IMR-90 (cell line): ENCODE measurements at regions not wholly inside any gene's neighbourhood (a gene's known extent, or its start where the extent isn't known, plus 50 kb on each side); places are given as distances from the start of the nearest gene placed in this dataset.

Source experiments
- ATAC-seq: fragments of 200-7000 bp; cut with Tn5 transposase; 2 replicates; pipeline ENCODE4 v1.9.1; 2020; ENCODE audit warnings: low read depth, mild to moderate bottlenecking, moderate library complexity
- BruUV-seq: library from RNA; stranded (reverse); fragments of 400-500 nt; replicated peaks from 2 replicates; lab custom pipeline; 2021; lab: Mats Ljungman, UMichigan
- CTCF ChIA-PET: fragments of 300-600 bp; formaldehyde crosslinking; extraction: SDS; loops from one replicate; lab custom pipeline; 2021; ENCODE audit warnings: antibody characterized with exemption; lab: Yijun Ruan, JAX
- POLR2A ChIA-PET: fragments of 300-600 bp; sonication (Branson Sonifier 250); formaldehyde crosslinking; loops from one replicate; lab custom pipeline; 2022; ENCODE audit warnings: antibody characterized with exemption; ENCODE audit not compliant: unreplicated experiment; lab: Charles Lee
- DNase-seq: peaks from one replicate; pipeline ENCODE4 v3.0.0; 2013
- H2AFZ ChIP-seq: replicated peaks from 2 replicates; pipeline ENCODE3; 2013; ENCODE audit warnings: low read length, mild to moderate bottlenecking; ENCODE audit not compliant: poor library complexity
- H2AK5ac ChIP-seq: 2 replicates; pipeline ENCODE4 v1.6.1; 2013; ENCODE audit warnings: low read depth, low read length, inconsistent platforms
- H2AK9ac ChIP-seq: replicated peaks from 2 replicates; pipeline ENCODE3; 2013; ENCODE audit warnings: mild to moderate bottlenecking, low read depth, low read length, moderate library complexity; ENCODE audit not compliant: poor library complexity
- H2BK120ac ChIP-seq: 2 replicates; pipeline ENCODE4 v1.6.1; 2013; ENCODE audit warnings: low read depth, low read length, inconsistent platforms
- H2BK15ac ChIP-seq: 3 replicates; pipeline ENCODE4 v1.6.1; 2013; ENCODE audit warnings: low read depth, low read length, inconsistent platforms
- H2BK20ac ChIP-seq: 2 replicates; pipeline ENCODE4 v1.6.1; 2013; ENCODE audit warnings: low read depth, mild to moderate bottlenecking, inconsistent platforms, low read length, moderate library complexity
- H2BK5ac ChIP-seq: 2 replicates; pipeline ENCODE4 v1.6.1; 2013; ENCODE audit warnings: mild to moderate bottlenecking, low read depth, low read length, inconsistent platforms; ENCODE audit not compliant: poor library complexity, severe bottlenecking
- H3K14ac ChIP-seq: replicated peaks from 2 replicates; pipeline ENCODE4 v1.6.1; 2013; ENCODE audit warnings: low read depth, low read length, inconsistent platforms
- H3K18ac ChIP-seq: 2 replicates; pipeline ENCODE4 v1.6.1; 2013; ENCODE audit warnings: low read depth, low read length, control low read depth
- H3K23ac ChIP-seq: 2 replicates; pipeline ENCODE4 v1.6.1; 2013; ENCODE audit warnings: low read depth, low read length, inconsistent platforms
- H3K27ac ChIP-seq: 2 replicates; pipeline ENCODE4 v1.5.1; 2013; ENCODE audit warnings: mild to moderate bottlenecking, control low read depth, low read length; ENCODE audit not compliant: insufficient read depth
- H3K27me3 ChIP-seq: 2 replicates; pipeline ENCODE4 v1.6.1; 2013; ENCODE audit warnings: low read length; ENCODE audit not compliant: control insufficient read depth, insufficient read depth
- H3K36me3 ChIP-seq: 2 replicates; pipeline ENCODE4 v1.6.1; 2013; ENCODE audit warnings: low read length, mixed read lengths; ENCODE audit not compliant: control insufficient read depth, insufficient read depth
- H3K4ac ChIP-seq: 2 replicates; pipeline ENCODE4 v1.6.1; 2013; ENCODE audit warnings: low read depth, low read length, inconsistent platforms
- H3K4me1 ChIP-seq: 2 replicates; pipeline ENCODE4 v1.6.1; 2013; ENCODE audit warnings: low read length, mixed read lengths; ENCODE audit not compliant: control insufficient read depth, insufficient read depth
- H3K4me2 ChIP-seq: 2 replicates; pipeline ENCODE4 v1.6.1; 2013; ENCODE audit warnings: low read depth, mild to moderate bottlenecking, control low read depth, low read length, moderate library complexity
- H3K4me3 ChIP-seq: 2 replicates; pipeline ENCODE4 v1.5.1; 2013; ENCODE audit warnings: low read depth, mild to moderate bottlenecking, control low read depth, low read length, moderate library complexity; ENCODE audit not compliant: insufficient read depth
- H3K56ac ChIP-seq: 2 replicates; pipeline ENCODE4 v1.6.1; 2013; ENCODE audit warnings: low read length, inconsistent platforms; ENCODE audit not compliant: insufficient read depth; ENCODE audit errors: extremely low read depth
- H3K79me1 ChIP-seq, 2 experiments: 2 replicates each; pipeline ENCODE4 v1.6.1; 2013; ENCODE audit warnings: low read length in 2 of 2, inconsistent platforms in 1 of 2, low read depth in 1 of 2
- H3K9ac ChIP-seq: 2 replicates; pipeline ENCODE4 v1.6.1; 2013; ENCODE audit warnings: low read depth, low read length, control low read depth
- H3K9me1 ChIP-seq: 2 replicates; pipeline ENCODE4 v1.6.1; 2013; ENCODE audit warnings: low read length, inconsistent platforms; ENCODE audit not compliant: insufficient read depth
- H3K9me3 ChIP-seq: 2 replicates; pipeline ENCODE4 v1.6.1; 2013; ENCODE audit warnings: low read length; ENCODE audit not compliant: control insufficient read depth, insufficient read depth
- H4K20me1 ChIP-seq: 2 replicates; pipeline ENCODE4 v1.6.1; 2013; ENCODE audit warnings: low read length, inconsistent platforms; ENCODE audit not compliant: insufficient read depth
- H4K5ac ChIP-seq: 2 replicates; pipeline ENCODE4 v1.6.1; 2013; ENCODE audit warnings: mild to moderate bottlenecking, low read depth, low read length, control low read depth
- H4K8ac ChIP-seq, 2 experiments: 2 replicates each; pipeline ENCODE4 v1.6.1; 2013; ENCODE audit warnings: low read depth in 2 of 2, low read length in 2 of 2, control low read depth in 1 of 2, inconsistent platforms in 1 of 2
- H4K91ac ChIP-seq: 2 replicates; pipeline ENCODE4 v1.6.1; 2013; ENCODE audit warnings: low read depth, low read length, inconsistent platforms; ENCODE audit not compliant: insufficient read depth
- BHLHE40 ChIP-seq: fragments of 150-350 bp; IDR thresholded peaks from 2 replicates; pipeline ENCODE4 v1.6.1; 2016; ENCODE audit warnings: mild to moderate bottlenecking, low read depth, low read length
- CEBPB ChIP-seq: IDR thresholded peaks from 2 replicates; pipeline ENCODE4 v1.6.1; 2012; ENCODE audit warnings: low read depth, low read length, improper control_type of control experiment
- CHD1 ChIP-seq: IDR thresholded peaks from 2 replicates; pipeline ENCODE4 v1.6.1; 2012; ENCODE audit warnings: low read depth, low read length, improper control_type of control experiment
- MAZ ChIP-seq: IDR thresholded peaks from 2 replicates; pipeline ENCODE4 v1.6.1; 2012; ENCODE audit warnings: low read depth, mild to moderate bottlenecking, low read length, improper control_type of control experiment, moderate library complexity, borderline replicate concordance
- NFE2L2 ChIP-seq: fragments of 150-350 bp; IDR thresholded peaks from 2 replicates; pipeline ENCODE4 v1.6.1; 2016; ENCODE audit warnings: low read depth, mild to moderate bottlenecking, low read length
- POLR2A ChIP-seq: IDR thresholded peaks from 2 replicates; pipeline ENCODE4 v1.6.1; 2012; ENCODE audit warnings: mild to moderate bottlenecking, low read depth, low read length
- SMC3 ChIP-seq: fragments of 150-350 bp; IDR thresholded peaks from 2 replicates; pipeline ENCODE4 v1.6.1; 2016; ENCODE audit warnings: low read depth, mild to moderate bottlenecking, antibody characterized with exemption, low read length, moderate library complexity
- WGBS, 2 experiments: methylation state at CpG; one replicate each; pipeline versions ENCODE4 v1.1.5 to v1.1.7; 2013; ENCODE audit warnings: missing lambda C conversion rate in 2 of 2; ENCODE audit not compliant: insufficient read length in 1 of 2; ENCODE audit errors: extremely low coverage in 2 of 2; 5-methylcytosine and 5-hydroxymethylcytosine counted together
- dilution Hi-C: fragments of 300-500 bp; cut with HindIII; formaldehyde crosslinking; loops from one replicate; pipeline ENCODE4 v1.14.3; 2018; ENCODE audit warnings: low sequenced_read_pairs; ENCODE audit not compliant: unreplicated experiment
- in situ Hi-C: fragments of 300-500 bp; cut with MboI; formaldehyde crosslinking; loops from 3 replicates; pipeline ENCODE4 v1.14.3; 2019; ENCODE audit warnings: low sequenced_read_pairs, inconsistent platforms, mixed read lengths
- intact Hi-C: fragments of 100-400 bp; cut with micrococcal nuclease; formaldehyde crosslinking; loops from 2 replicates; pipeline ENCODE4 v1.10.0; 2022
- TF ChIP-seq, protein P1 (sequence below): fragments of 150-350 bp; IDR thresholded peaks from 2 replicates; pipeline ENCODE4 v1.6.1; 2017; ENCODE audit warnings: mild to moderate bottlenecking, antibody characterized with exemption, low read length, low read depth
- TF ChIP-seq, protein P2 (sequence below): conservative IDR thresholded peaks from 2 replicates; pipeline ENCODE4 v1.5.1; 2012; ENCODE audit warnings: mild to moderate bottlenecking, low read depth, low read length, improper control_type of control experiment

DNA sequence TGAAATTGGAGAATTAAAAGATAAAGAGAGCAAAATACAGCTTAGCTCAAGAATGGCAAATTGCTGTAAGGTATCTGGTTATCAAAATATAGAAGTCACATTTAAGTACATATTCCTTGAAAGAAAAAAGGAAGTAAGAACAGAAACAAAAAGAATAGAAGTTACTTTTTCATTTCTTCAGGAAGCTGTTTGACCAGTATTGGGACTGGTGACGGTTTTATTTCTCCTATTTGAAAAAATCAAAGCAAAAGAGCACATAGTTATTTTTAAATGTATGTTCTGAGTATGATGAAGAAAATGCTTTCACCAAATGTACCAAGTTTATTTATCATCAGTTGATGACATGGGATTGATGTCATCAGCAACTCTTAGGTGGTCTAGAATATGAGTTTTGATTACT is 83.1 kb upstream of the OXGR1 start:
- no peak overlapping the region for H3K56ac ChIP-seq
- in situ Hi-C loops = no loop called here
- WGBS, 2 experiments = no CpG with 5 or more reads among the region's 1 CpG
- ChIA-PET POLR2A (no interaction called here), CTCF (interaction anchor here (0.9 kb wide), 1 partner anchor 146 kb away, joined by 3 read pairs; no protein-coding TSS in a partner anchor)
- H3K9me3 ChIP-seq = peaks cover 2% of the 10 kb centered on the region
- H4K8ac ChIP-seq = no peak overlapping the region
- H3K36me3 ChIP-seq = no peaks in the 10 kb centered on the region
- H4K20me1 ChIP-seq = no peaks in the 10 kb centered on the region
- no peak overlapping the region for H3K4me2 ChIP-seq
- dilution Hi-C loops = no loop called here
- no peak overlapping the region for H2BK20ac ChIP-seq
- H2AK5ac ChIP-seq = no peak overlapping the region
- H3K4me1 ChIP-seq = no peaks in the 10 kb centered on the region
- H3K79me1 ChIP-seq = no peaks in the 10 kb centered on the region
- no peak overlapping the region for H2BK120ac ChIP-seq
- no peak overlapping the region for H2BK15ac ChIP-seq
- no peak for DNase-seq
- no peak overlapping the region for H2AK9ac ChIP-seq
- no peaks in the 10 kb centered on the region for H3K9me1 ChIP-seq
- no peak overlapping the region for H3K4me3 ChIP-seq
- H3K4ac ChIP-seq = no peak overlapping the region
- no peak overlapping the region for H4K5ac ChIP-seq
- no TSS peak for BruUV-seq
- H3K9ac ChIP-seq = no peak overlapping the region
- H2AFZ ChIP-seq = no peak overlapping the region
- TF ChIP-seq BHLHE40 (no peak), NFE2L2 (no peak), POLR2A (no peak), CEBPB (no peak), MAZ (no peak), CHD1 (no peak), SMC3 (no peak)
- TF ChIP-seq, protein P1, sequence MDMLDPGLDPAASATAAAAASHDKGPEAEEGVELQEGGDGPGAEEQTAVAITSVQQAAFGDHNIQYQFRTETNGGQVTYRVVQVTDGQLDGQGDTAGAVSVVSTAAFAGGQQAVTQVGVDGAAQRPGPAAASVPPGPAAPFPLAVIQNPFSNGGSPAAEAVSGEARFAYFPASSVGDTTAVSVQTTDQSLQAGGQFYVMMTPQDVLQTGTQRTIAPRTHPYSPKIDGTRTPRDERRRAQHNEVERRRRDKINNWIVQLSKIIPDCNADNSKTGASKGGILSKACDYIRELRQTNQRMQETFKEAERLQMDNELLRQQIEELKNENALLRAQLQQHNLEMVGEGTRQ = no peak
- TF ChIP-seq, protein P2, sequence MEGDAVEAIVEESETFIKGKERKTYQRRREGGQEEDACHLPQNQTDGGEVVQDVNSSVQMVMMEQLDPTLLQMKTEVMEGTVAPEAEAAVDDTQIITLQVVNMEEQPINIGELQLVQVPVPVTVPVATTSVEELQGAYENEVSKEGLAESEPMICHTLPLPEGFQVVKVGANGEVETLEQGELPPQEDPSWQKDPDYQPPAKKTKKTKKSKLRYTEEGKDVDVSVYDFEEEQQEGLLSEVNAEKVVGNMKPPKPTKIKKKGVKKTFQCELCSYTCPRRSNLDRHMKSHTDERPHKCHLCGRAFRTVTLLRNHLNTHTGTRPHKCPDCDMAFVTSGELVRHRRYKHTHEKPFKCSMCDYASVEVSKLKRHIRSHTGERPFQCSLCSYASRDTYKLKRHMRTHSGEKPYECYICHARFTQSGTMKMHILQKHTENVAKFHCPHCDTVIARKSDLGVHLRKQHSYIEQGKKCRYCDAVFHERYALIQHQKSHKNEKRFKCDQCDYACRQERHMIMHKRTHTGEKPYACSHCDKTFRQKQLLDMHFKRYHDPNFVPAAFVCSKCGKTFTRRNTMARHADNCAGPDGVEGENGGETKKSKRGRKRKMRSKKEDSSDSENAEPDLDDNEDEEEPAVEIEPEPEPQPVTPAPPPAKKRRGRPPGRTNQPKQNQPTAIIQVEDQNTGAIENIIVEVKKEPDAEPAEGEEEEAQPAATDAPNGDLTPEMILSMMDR = no peak
- no peak overlapping the region for H3K14ac ChIP-seq
- H3K27ac ChIP-seq = no peak overlapping the region
- H4K91ac ChIP-seq = no peak overlapping the region
- ATAC-seq = no peak
- H3K27me3 ChIP-seq = peaks cover 3% of the 10 kb centered on the region
- H3K18ac ChIP-seq = no peak overlapping the region
- H3K23ac ChIP-seq = no peak overlapping the region
- intact Hi-C loops = no loop called here
- no peak overlapping the region for H2BK5ac ChIP-seq
